GM12878 (cell line): ENCODE measurements at regions not wholly inside any gene's neighbourhood (a gene's known extent, or its start where the extent isn't known, plus 50 kb on each side); places are given as distances from the start of the nearest gene placed in this dataset.

Experiments
- ATAC-seq: fragments of 200-7000 bp; cut with Tn5 transposase; 3 replicates; pipeline ENCODE4 v1.9.1; 2020; ENCODE audit warnings: mild to moderate bottlenecking, moderate library complexity
- BruUV-seq: library from RNA; stranded (reverse); fragments of 400-500 nt; replicated peaks from 2 replicates; lab custom pipeline; 2021; lab: Mats Ljungman, UMichigan
- CTCF ChIA-PET: fragments of 300-600 bp; sonication (Branson Sonifier 250); formaldehyde crosslinking; extraction: SDS; loops from one replicate; lab custom pipeline; 2021; ENCODE audit warnings: inconsistent platforms; lab: Yijun Ruan, JAX
- POLR2A ChIA-PET: fragments of 350-600 bp; formaldehyde crosslinking; extraction: SDS; loops from one replicate; lab custom pipeline; 2021; ENCODE audit warnings: inconsistent platforms; lab: Charles Lee
- RAD21 ChIA-PET: fragments of 300-600 bp; sonication (Branson Sonifier 250); formaldehyde crosslinking; loops from one replicate; lab custom pipeline; 2023; ENCODE audit warnings: antibody characterized with exemption; ENCODE audit not compliant: unreplicated experiment; lab: Charles Lee
- SMC1A ChIA-PET: fragments of 300-600 bp; sonication (Branson Sonifier 250); formaldehyde crosslinking; loops from one replicate; lab custom pipeline; 2023; ENCODE audit not compliant: unreplicated experiment, uncharacterized antibody; lab: Charles Lee
- DNase-seq: peaks from one replicate; pipeline ENCODE4 v3.0.0-alpha.2; 2011; ENCODE audit warnings: low read depth, low spot score
- FAIRE-seq: peaks from 3 replicates; lab custom pipeline; 2011; peaks lifted over from hg19 to GRCh38; lab: Jason Lieb, UNC
- H2AFZ ChIP-seq: 2 replicates; pipeline ENCODE4 v1.6.0; 2011; ENCODE audit warnings: low read depth, low read length, control low read depth; ENCODE audit not compliant: control insufficient read depth
- H3K27ac ChIP-seq: 2 replicates; pipeline ENCODE4 v1.5.1; 2011; ENCODE audit warnings: control low read depth; ENCODE audit not compliant: control insufficient read depth, insufficient read depth
- H3K27me3 ChIP-seq, 2 experiments: replicated peaks in 1 of 2; 2 replicates each; pipeline versions ENCODE4 v1.6.0 to v1.6.1; 2011; ENCODE audit warnings: low read length in 1 of 2; ENCODE audit not compliant: control insufficient read depth in 2 of 2, insufficient read depth in 2 of 2
- H3K36me3 ChIP-seq, 2 experiments: 2 replicates each; pipeline ENCODE4 v1.5.1; 2011; ENCODE audit warnings: low read length in 1 of 2; ENCODE audit not compliant: control insufficient read depth in 2 of 2, insufficient read depth in 2 of 2
- H3K4me1 ChIP-seq: 2 replicates; pipeline ENCODE4 v1.6.1; 2011; ENCODE audit warnings: mild to moderate bottlenecking, low read length, moderate library complexity, mixed read lengths; ENCODE audit not compliant: control insufficient read depth, insufficient read depth
- H3K4me2 ChIP-seq: 2 replicates; pipeline ENCODE4 v1.6.0; 2011; ENCODE audit warnings: control low read depth; ENCODE audit not compliant: control insufficient read depth, insufficient read depth
- H3K4me3 ChIP-seq: fragments of 200-600 bp; sonication (generic); 2 replicates; pipeline ENCODE4 v1.5.1; 2016
- H3K79me2 ChIP-seq: 2 replicates; pipeline ENCODE4 v1.6.0; 2011; ENCODE audit warnings: low read length; ENCODE audit not compliant: control insufficient read depth, insufficient read depth
- H3K9ac ChIP-seq: 2 replicates; pipeline ENCODE4 v1.8.0; 2011; ENCODE audit warnings: low read length, control low read depth, mixed read lengths; ENCODE audit not compliant: control insufficient read depth, insufficient read depth
- H3K9me3 ChIP-seq: replicated peaks from 3 replicates; pipeline ENCODE4 v1.5.1; 2011; ENCODE audit warnings: mild to moderate bottlenecking, low read length; ENCODE audit not compliant: control insufficient read depth, insufficient read depth
- H4K20me1 ChIP-seq: 2 replicates; pipeline ENCODE4 v1.6.0; 2011; ENCODE audit not compliant: control insufficient read depth, insufficient read depth
- ATF7 ChIP-seq: fragments of 450-650 bp; IDR thresholded peaks from 2 replicates; pipeline ENCODE4 v1.6.1; 2016; ENCODE audit warnings: low read depth, mild to moderate bottlenecking
- RUNX3 ChIP-seq: IDR thresholded peaks from 2 replicates; pipeline ENCODE4 v1.6.1; 2012; ENCODE audit warnings: low read length, inconsistent platforms
- SIN3A ChIP-seq: IDR thresholded peaks from 2 replicates; pipeline ENCODE4 v1.6.1; 2012; ENCODE audit warnings: low read depth, low read length, improper control_type of control experiment
- STAT1 ChIP-seq: fragments of 450-650 bp; conservative IDR thresholded peaks from 2 replicates; pipeline ENCODE4 v1.6.1; 2014; ENCODE audit warnings: antibody characterized with exemption, mild to moderate bottlenecking
- ZNF217 ChIP-seq: fragments of 450-650 bp; IDR thresholded peaks from 2 replicates; pipeline ENCODE4 v1.6.1; 2017; ENCODE audit warnings: antibody characterized with exemption, mild to moderate bottlenecking
- ZSCAN29 ChIP-seq: fragments of 450-650 bp; IDR thresholded peaks from 2 replicates; pipeline ENCODE4 v1.6.1; 2017; ENCODE audit warnings: mild to moderate bottlenecking, moderate library complexity
- in situ Hi-C: fragments of 300-500 bp; cut with MboI; formaldehyde crosslinking; loops from 9 replicates; pipeline ENCODE4 v1.14.3; 2018; ENCODE audit warnings: mixed read lengths
- intact Hi-C: fragments of 100-400 bp; cut with micrococcal nuclease; formaldehyde crosslinking; loops from one replicate; pipeline ENCODE4 v1.14.2; 2022; ENCODE audit not compliant: unreplicated experiment
- TF ChIP-seq, protein P1 (sequence below): fragments of 450-650 bp; IDR thresholded peaks from 2 replicates; pipeline ENCODE4 v1.6.1; 2017; ENCODE audit warnings: mild to moderate bottlenecking, moderate library complexity

DNA sequence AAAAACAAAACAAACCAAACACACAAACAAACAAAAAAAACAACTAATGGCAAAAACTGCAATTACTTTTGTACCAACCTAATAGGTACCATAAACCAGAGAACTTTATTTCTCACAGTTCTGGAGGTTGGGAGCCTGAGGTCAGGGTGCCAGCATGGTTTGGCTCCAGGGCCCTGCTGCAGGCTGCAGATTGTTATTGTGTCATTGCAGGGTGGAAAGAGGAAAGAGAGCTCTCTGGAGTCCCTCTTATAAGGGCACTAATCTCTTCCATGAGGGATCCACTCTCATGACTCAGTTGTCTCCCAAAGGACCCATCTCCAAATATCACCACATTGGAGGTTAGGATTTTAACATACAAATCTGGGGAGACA is 64.9 kb upstream of the CPEB4 start:
- peak overlapping the region; percentile 50 for H3K4me2 ChIP-seq

More for the DNA sequence above, 64.9 kb upstream of the CPEB4 start:
- H3K27ac ChIP-seq: peak overlapping the region; percentile 96
- POLR2A ChIA-PET: interaction anchor here (0.9 to 15.5 kb wide), 8 partner anchors 9 to 95 kb away, joined by 3 to 240 read pairs (median 18); partner anchors contain the start of gene CPEB4
- H3K9me3 ChIP-seq: peaks cover 15% of the 10 kb centered on the region; the same call in 2 of the 3 replicates
- H3K9ac ChIP-seq: peak overlapping the region; percentile 44; the same call in 1 of the 2 replicates
- DNase-seq: no peak
- in situ Hi-C loops (loop anchor here (5.0 kb wide), 2 partner anchors 64 to 81 kb away; partner anchors contain the start of gene CPEB4), intact Hi-C loops (loop anchor here (2.0 to 5.0 kb wide), 6 partner anchors 78 to 206 kb away; partner anchors contain the start of gene BOD1)
- no peak overlapping the region for H2AFZ ChIP-seq
- CTCF ChIA-PET: interaction anchor here (0.9 to 7.3 kb wide), 8 partner anchors 8 to 197 kb away, joined by 3 to 87 read pairs (median 18); no protein-coding TSS in a partner anchor
- TF ChIP-seq SIN3A (no peak), STAT1 (no peak), ZSCAN29 (no peak), ATF7 (no peak), ZNF217 (no peak), RUNX3 (no peak)
- TF ChIP-seq, protein P1, sequence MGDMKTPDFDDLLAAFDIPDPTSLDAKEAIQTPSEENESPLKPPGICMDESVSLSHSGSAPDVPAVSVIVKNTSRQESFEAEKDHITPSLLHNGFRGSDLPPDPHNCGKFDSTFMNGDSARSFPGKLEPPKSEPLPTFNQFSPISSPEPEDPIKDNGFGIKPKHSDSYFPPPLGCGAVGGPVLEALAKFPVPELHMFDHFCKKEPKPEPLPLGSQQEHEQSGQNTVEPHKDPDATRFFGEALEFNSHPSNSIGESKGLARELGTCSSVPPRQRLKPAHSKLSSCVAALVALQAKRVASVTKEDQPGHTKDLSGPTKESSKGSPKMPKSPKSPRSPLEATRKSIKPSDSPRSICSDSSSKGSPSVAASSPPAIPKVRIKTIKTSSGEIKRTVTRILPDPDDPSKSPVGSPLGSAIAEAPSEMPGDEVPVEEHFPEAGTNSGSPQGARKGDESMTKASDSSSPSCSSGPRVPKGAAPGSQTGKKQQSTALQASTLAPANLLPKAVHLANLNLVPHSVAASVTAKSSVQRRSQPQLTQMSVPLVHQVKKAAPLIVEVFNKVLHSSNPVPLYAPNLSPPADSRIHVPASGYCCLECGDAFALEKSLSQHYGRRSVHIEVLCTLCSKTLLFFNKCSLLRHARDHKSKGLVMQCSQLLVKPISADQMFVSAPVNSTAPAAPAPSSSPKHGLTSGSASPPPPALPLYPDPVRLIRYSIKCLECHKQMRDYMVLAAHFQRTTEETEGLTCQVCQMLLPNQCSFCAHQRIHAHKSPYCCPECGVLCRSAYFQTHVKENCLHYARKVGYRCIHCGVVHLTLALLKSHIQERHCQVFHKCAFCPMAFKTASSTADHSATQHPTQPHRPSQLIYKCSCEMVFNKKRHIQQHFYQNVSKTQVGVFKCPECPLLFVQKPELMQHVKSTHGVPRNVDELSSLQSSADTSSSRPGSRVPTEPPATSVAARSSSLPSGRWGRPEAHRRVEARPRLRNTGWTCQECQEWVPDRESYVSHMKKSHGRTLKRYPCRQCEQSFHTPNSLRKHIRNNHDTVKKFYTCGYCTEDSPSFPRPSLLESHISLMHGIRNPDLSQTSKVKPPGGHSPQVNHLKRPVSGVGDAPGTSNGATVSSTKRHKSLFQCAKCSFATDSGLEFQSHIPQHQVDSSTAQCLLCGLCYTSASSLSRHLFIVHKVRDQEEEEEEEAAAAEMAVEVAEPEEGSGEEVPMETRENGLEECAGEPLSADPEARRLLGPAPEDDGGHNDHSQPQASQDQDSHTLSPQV: no peak
- no peak; the same call in 2 of the 3 replicates for ATAC-seq
- H3K36me3 ChIP-seq: no peaks in the 10 kb centered on the region
- RAD21 ChIA-PET: interaction anchor here (0.6 to 15.3 kb wide), 18 partner anchors 7 to 207 kb away, joined by 3 to 395 read pairs (median 12); partner anchors contain the start of genes BOD1 and CPEB4
- no peaks in the 10 kb centered on the region for H3K27me3 ChIP-seq
- H3K4me3 ChIP-seq: no peak overlapping the region
- no TSS peak for BruUV-seq
- no peaks in the 10 kb centered on the region for H3K79me2 ChIP-seq
- FAIRE-seq: no peak
- SMC1A ChIA-PET: interaction anchor here (0.7 to 19.8 kb wide), 12 partner anchors 10 to 143 kb away, joined by 3 to 283 read pairs (median 26); partner anchors contain the start of gene CPEB4
- H3K4me1 ChIP-seq: peaks cover 55% of the 10 kb centered on the region
- H4K20me1 ChIP-seq: no peaks in the 10 kb centered on the region
